Thyroid gland (tissue), 4 donors: ENCODE measurements at regions not wholly inside any gene's neighbourhood (a gene's known extent, or its start where the extent isn't known, plus 50 kb on each side); places are given as distances from the start of the nearest gene placed in this dataset.
"Not testable (repeated sequence)": the region's sequence is repeated elsewhere in the genome, so short reads cannot be mapped to it uniquely, and the experiment has no call there.

ENCODE experiments used
- DNase-seq, 2 donors: peaks; one replicate each; pipeline ENCODE4 v3.0.0-alpha.2; 2019
- H3K27ac ChIP-seq, 3 donors: fragments of 200-600 bp; sonication (generic); 1 replicate in 2 of 3; 2 replicates in 1 of 3; pipeline ENCODE4 v1.5.1; 2016 to 2019; ENCODE audit warnings: mild to moderate bottlenecking in 1 of 3, moderate library complexity in 1 of 3
- H3K27me3 ChIP-seq: fragments of 200-600 bp; sonication (generic); one replicate; pipeline ENCODE4 v1.5.1; 2019
- H3K36me3 ChIP-seq, 2 donors: fragments of 200-600 bp; sonication (generic); one replicate each; pipeline ENCODE4 v1.5.1; 2016 to 2019
- H3K4me1 ChIP-seq, 2 donors: fragments of 200-600 bp; sonication (generic); one replicate each; pipeline ENCODE4 v1.5.1; 2017 to 2019
- H3K4me3 ChIP-seq, 3 donors: fragments of 200-600 bp; sonication (generic); replicated peaks in 1 of 3; 1 replicate in 2 of 3; 2 replicates in 1 of 3; pipeline ENCODE4 v1.5.1; 2016; ENCODE audit warnings: mild to moderate bottlenecking in 1 of 3
- H3K9me3 ChIP-seq: fragments of 200-600 bp; sonication (generic); one replicate; pipeline ENCODE4 v1.5.1; 2017
- POLR2A ChIP-seq, 2 donors: fragments of 450-650 bp; IDR thresholded peaks; one replicate each; pipeline ENCODE4 v1.6.1; 2017; ENCODE audit warnings: antibody characterized with exemption in 2 of 2, mild to moderate bottlenecking in 2 of 2, moderate library complexity in 1 of 2
- WGBS, 2 donors: methylation state at CpG; one replicate each; pipeline ENCODE4 v1.1.5; 2017; 5-methylcytosine and 5-hydroxymethylcytosine counted together
- intact Hi-C: fragments of 100-400 bp; cut with DNase I; formaldehyde crosslinking; loops from one replicate; pipeline ENCODE4 v1.15.1; 2023
- TF ChIP-seq, protein P1 (sequence below), 6 experiments: fragments of 200-600 bp in 3 of 6; fragments of 450-650 bp in 3 of 6; sonication (generic) in 3 of 6; IDR thresholded peaks; one replicate each; pipeline ENCODE4 v1.5.1; 2016 to 2019; ENCODE audit warnings: antibody characterized with exemption in 6 of 6, mild to moderate bottlenecking in 2 of 6, inconsistent platforms in 1 of 6, moderate library complexity in 1 of 6

DNA sequence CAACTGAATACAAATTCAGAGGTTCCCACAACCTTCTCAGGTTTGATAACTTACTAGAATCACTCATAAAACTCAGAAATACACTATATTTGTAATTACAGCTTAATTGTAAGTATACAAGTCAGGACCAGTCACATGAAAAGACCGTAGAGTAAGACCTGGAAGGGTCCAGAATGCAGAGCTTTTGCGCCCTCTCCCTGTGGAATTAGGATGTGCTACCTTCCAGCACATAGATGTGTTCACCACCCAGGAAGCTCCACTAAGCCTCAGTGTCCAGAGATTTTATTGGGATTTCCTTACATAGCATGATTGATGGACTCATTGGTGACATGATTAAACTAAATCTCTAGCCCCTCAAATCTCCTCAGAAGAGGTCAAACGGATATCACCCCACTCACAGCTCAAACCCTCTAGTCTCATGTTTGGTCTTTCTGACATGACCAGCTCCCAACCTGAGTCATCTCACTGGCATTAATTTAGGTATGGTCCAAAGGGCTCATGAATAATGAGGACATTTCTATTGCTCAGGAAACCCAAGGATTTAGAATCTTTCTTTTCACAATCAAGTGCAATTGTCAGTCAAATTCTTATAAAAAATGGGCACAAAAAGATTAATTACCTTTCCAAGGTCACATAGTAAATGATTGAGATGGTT is 77.2 kb upstream of the UBASH3B start:
- no peak overlapping the region for H3K4me3 ChIP-seq
- H3K27ac ChIP-seq = no peak overlapping the region
- DNase-seq = no peak
- no peaks in the 10 kb centered on the region for H3K36me3 ChIP-seq
- peaks cover 4 to 5% of the 10 kb centered on the region in 2 donors for H3K4me1 ChIP-seq
- no peaks in the 10 kb centered on the region for H3K27me3 ChIP-seq
- intact Hi-C loops = no loop called here
- 85 to 91% methylated on average over 3 of the region's 3 CpGs for WGBS, 2 donors
- H3K9me3 ChIP-seq = no peaks in the 10 kb centered on the region
- TF ChIP-seq, protein P1, sequence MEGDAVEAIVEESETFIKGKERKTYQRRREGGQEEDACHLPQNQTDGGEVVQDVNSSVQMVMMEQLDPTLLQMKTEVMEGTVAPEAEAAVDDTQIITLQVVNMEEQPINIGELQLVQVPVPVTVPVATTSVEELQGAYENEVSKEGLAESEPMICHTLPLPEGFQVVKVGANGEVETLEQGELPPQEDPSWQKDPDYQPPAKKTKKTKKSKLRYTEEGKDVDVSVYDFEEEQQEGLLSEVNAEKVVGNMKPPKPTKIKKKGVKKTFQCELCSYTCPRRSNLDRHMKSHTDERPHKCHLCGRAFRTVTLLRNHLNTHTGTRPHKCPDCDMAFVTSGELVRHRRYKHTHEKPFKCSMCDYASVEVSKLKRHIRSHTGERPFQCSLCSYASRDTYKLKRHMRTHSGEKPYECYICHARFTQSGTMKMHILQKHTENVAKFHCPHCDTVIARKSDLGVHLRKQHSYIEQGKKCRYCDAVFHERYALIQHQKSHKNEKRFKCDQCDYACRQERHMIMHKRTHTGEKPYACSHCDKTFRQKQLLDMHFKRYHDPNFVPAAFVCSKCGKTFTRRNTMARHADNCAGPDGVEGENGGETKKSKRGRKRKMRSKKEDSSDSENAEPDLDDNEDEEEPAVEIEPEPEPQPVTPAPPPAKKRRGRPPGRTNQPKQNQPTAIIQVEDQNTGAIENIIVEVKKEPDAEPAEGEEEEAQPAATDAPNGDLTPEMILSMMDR (IDR thresholded peaks at IDR 0.05) = no peak
- TF ChIP-seq POLR2A (IDR thresholded peaks at IDR 0.05) = no peak

DNA sequence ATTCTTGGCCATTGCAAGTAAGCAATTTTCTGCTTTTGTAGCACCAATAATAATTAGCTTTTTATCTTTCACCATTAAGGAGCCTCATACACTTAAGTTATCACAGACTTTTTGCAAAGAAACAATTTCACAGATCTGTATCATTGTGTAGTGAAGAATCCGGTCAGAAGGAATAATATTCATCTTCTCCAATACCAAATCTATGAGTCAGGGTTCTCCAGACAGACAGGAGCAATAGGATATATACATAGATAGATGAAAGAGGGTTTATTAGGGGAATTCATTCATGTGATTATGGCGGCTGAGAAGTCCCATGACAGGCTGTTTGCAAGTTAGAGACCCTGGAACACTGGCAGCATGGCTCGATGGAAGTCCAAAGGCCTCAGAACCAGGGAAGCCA is 82.9 kb upstream of the UBASH3B start:
- intact Hi-C loops = no loop called here
- WGBS, 2 donors = 94 to 97% methylated on average over 3 of the region's 3 CpGs
- no peak for TF ChIP-seq POLR2A (IDR thresholded peaks at IDR 0.05)
- TF ChIP-seq, protein P1 (IDR thresholded peaks at IDR 0.05) = no peak
- H3K9me3 ChIP-seq = no peaks in the 10 kb centered on the region
- H3K4me3 ChIP-seq = no peak overlapping the region
- no peaks in the 10 kb centered on the region for H3K27me3 ChIP-seq
- H3K27ac ChIP-seq = no peak overlapping the region
- H3K36me3 ChIP-seq = no peaks in the 10 kb centered on the region
- no peak for DNase-seq
- no peaks in the 10 kb centered on the region for H3K4me1 ChIP-seq

DNA sequence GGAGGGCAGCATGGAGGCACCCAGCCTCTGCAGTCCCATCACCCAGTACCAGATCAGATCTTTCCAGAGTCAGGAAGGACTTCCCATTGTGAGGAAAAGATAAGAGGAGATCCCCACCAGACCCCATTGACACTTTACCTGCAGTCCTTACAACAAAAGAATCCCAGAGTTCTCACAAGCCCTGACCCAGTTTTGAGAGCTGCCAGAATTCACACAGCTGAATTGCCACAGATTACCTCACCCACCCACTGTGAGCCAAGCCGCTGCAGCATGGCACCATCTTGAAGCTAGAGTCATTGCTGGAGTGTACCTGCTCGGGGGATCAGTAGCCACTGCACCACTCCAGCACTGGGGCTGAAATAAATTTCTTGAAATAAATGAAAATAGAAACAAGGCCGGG is 91.8 kb upstream of the UBASH3B start:
- no peak for DNase-seq
- Histone ChIP-seq H3K9me3 (no peaks in the 10 kb centered on the region), H3K36me3 (no peaks in the 10 kb centered on the region), H3K4me3 (no peak overlapping the region), H3K27ac (no peak overlapping the region), H3K4me1 (no peaks in the 10 kb centered on the region), H3K27me3 (no peaks in the 10 kb centered on the region)
- intact Hi-C loops = no loop called here
- 82 to 96% methylated on average over 3 of the region's 3 CpGs for WGBS, 2 donors
- TF ChIP-seq POLR2A (IDR thresholded peaks at IDR 0.05) = no peak
- TF ChIP-seq, protein P1 (IDR thresholded peaks at IDR 0.05) = no peak

DNA sequence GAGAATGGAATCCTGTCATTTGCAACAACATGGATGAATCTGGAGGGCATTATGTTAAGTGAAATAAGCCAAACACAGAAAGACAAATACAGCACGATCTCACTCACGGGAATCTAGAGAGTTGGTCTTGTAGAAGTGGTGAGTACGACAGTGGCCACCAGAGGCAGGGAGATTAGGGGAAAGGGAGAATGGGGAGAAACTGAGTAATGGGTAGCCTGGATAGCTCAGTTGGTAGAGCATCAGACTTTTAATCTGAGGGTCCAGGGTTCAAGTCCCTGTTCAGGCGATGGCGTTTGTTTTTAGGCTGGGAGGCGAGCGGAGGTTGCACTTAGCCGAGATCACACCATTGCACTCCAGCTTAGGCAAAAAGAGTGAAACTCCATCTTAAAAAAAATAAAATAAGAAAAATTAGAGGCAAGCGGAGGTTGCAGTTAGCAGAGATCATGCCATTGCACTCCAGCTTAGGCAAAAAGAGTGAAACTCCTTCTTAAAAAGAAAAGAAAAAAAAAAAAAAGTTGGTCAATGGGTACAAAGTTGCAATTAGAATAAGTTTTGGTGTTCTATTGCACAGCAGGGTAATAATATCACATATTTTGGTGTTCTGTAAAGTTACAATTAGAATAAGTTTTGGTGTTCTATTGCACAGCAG is 95.7 kb upstream of the UBASH3B start:
- intact Hi-C loops = no loop called here
- no peak overlapping the region for H3K27ac ChIP-seq
- WGBS, 2 donors = 70 to 81% methylated on average over 9 of the region's 9 CpGs
- TF ChIP-seq, protein P1 (IDR thresholded peaks at IDR 0.05) = no peak
- no peak for TF ChIP-seq POLR2A (IDR thresholded peaks at IDR 0.05)
- no peaks in the 10 kb centered on the region for H3K4me1 ChIP-seq
- no peaks in the 10 kb centered on the region for H3K36me3 ChIP-seq
- DNase-seq = no peak
- H3K9me3 ChIP-seq = no peaks in the 10 kb centered on the region
- H3K27me3 ChIP-seq = no peaks in the 10 kb centered on the region
- no peak overlapping the region for H3K4me3 ChIP-seq

DNA sequence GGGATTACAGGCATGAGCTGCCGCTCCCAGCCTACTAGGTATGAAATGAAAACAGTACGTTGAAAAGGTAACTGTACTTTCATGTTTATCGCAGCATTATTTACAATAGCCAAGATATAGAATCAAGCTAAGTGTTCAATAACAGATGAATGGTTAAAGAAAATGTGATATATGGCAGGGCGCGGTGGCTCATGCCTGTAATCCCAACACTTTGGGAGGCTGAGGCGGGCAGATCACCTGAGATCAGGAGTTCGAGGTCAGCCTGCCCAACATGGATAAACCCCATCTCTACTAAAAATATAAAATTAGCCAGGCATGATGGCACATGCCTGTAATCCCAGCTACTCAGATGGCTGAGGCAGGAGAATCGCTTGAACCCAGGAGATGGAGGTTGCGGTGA is 96.3 kb upstream of the UBASH3B start:
- WGBS, 2 donors = 92 to 94% methylated on average over 9 of the region's 9 CpGs
- H3K27me3 ChIP-seq, H3K4me1 ChIP-seq, DNase-seq, H3K27ac ChIP-seq, H3K9me3 ChIP-seq, H3K4me3 ChIP-seq, H3K36me3 ChIP-seq, intact Hi-C loops: not testable (repeated sequence)

DNA sequence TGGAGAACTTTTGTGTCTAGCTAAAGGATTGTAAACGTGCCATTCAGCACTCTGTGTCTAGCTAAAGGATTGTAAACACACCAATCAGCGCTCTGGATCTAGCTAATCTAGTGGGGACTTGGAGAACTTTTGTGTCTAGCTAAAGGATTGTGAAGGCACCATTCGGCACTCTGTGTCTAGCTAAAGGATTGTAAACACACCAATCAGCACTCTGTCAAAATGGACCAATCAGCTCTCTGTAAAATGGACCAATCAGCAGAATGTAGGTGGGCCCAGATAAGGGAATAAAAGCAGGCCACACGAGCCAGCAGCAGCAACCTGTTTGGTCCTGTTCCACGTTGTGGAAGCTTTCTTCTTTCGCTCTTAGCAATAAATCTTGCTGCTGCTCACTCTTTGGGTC is 98.4 kb upstream of the UBASH3B start:
- WGBS, 2 donors = 82 to 88% methylated on average over 6 of the region's 6 CpGs
- DNase-seq, H3K4me1 ChIP-seq, intact Hi-C loops, H3K4me3 ChIP-seq, H3K9me3 ChIP-seq, H3K27me3 ChIP-seq, H3K36me3 ChIP-seq, H3K27ac ChIP-seq: not testable (repeated sequence)
